ENCODE measurements at regions not wholly inside any gene's neighbourhood (a gene's known extent, or its start where the extent isn't known, plus 50 kb on each side); places are given as distances from the start of the nearest gene placed in this dataset.
"Not testable (repeated sequence)": the region's sequence is repeated elsewhere in the genome, so short reads cannot be mapped to it uniquely, and the experiment has no call there.

DNA sequence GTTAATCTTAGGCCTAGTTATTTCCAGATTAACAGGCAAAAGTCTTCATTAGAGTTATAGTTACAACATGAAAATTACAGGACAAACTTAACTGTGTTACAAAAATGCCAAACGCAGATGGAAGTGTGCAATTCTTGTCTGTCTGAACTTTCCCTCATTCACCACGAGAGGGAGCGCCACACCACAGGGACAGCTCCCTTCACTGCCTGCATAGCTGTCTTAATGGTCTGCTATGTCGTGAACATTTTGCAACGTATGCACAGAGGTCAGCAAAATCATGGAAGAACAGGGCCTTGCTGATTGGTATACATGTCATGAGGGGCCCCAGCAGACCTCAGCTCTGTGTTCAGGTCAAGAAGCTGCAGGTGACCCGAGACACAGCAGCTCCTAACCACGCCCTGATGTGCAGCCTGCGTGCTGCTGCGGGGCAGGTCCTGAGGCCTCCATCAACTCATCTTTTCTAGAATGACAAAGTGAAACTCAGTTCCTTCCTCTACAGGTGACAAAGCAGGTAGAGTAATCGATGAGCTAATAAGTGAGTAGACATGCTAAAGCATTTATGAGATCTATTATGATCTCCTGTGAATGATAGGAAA lies 78.8 kb upstream of the ATP8B1 start:
- Mint-ChIP-seq H3K9me3 (peaks cover 12% of the 10 kb centered on the region), H3K4me1 (no peaks in the 10 kb centered on the region), H3K27ac (ENCODE audit: unreplicated experiment) (no peak overlapping the region), H3K4me3 (no peak overlapping the region), H3K36me3 (ENCODE audit: low read depth) (no peaks in the 10 kb centered on the region), H3K27me3 (ENCODE audit: low read depth) (no peaks in the 10 kb centered on the region)
- TF ChIP-seq, protein P1, sequence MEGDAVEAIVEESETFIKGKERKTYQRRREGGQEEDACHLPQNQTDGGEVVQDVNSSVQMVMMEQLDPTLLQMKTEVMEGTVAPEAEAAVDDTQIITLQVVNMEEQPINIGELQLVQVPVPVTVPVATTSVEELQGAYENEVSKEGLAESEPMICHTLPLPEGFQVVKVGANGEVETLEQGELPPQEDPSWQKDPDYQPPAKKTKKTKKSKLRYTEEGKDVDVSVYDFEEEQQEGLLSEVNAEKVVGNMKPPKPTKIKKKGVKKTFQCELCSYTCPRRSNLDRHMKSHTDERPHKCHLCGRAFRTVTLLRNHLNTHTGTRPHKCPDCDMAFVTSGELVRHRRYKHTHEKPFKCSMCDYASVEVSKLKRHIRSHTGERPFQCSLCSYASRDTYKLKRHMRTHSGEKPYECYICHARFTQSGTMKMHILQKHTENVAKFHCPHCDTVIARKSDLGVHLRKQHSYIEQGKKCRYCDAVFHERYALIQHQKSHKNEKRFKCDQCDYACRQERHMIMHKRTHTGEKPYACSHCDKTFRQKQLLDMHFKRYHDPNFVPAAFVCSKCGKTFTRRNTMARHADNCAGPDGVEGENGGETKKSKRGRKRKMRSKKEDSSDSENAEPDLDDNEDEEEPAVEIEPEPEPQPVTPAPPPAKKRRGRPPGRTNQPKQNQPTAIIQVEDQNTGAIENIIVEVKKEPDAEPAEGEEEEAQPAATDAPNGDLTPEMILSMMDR (conservative IDR thresholded peaks at IDR 0.05): peak; percentile 96
- peak; percentile 71 for DNase-seq (ENCODE audit: low read depth, low spot score)

DNA sequence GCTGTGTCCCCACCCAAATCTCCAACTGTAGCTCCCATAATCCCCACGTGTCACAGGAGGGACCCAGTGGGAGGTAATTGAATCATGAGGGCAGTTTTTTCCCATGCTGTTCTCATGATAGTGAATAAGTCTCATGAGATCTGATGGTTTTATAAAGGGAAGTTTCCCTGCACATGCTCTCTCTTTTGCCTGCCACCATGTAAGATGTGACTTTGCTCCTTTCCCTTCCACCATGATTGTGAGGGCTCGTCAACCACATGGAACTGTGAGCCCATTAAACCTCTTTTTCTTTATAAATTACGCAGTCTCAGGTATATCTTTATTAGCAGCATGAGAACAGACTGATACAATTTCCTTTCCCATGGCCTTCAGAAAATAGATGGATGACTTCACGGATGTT lies 76.8 kb upstream of the ATP8B1 start:
- not testable (repeated sequence) for H3K36me3 Mint-ChIP-seq (ENCODE audit: low read depth); H3K27ac Mint-ChIP-seq (ENCODE audit: unreplicated experiment); H3K27me3 Mint-ChIP-seq (ENCODE audit: low read depth); H3K4me3 Mint-ChIP-seq; DNase-seq (ENCODE audit: low read depth, low spot score); H3K4me1 Mint-ChIP-seq
- peaks cover 18% of the 10 kb centered on the region for H3K9me3 Mint-ChIP-seq

DNA sequence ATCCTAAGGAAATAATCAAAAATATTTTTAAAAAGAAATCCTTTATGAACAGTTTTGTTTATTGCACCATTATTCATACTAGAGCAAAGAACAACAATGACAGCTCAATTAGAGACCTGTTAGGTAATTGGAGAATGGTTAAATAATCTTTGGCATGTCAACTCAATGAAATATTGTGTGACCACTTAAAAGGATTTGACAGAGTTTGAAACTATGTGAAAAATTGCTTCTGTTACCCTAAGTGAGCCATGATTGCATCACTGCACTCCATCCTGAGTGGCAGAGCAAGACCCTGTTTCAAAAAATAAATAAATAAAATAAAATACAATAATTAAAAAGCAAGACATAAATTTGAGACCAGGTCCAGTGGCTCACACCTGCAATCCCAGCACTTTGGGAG lies 66.1 kb upstream of the ATP8B1 start:
- Mint-ChIP-seq H3K9me3 (peaks cover 8% of the 10 kb centered on the region), H3K36me3 (ENCODE audit: low read depth) (peaks cover 2% of the 10 kb centered on the region), H3K27me3 (ENCODE audit: low read depth) (peaks cover 17% of the 10 kb centered on the region), H3K4me1 (no peaks in the 10 kb centered on the region), H3K4me3 (no peak overlapping the region), H3K27ac (ENCODE audit: unreplicated experiment) (no peak overlapping the region)
- TF ChIP-seq, protein P1 (conservative IDR thresholded peaks at IDR 0.05): no peak
- no peak for DNase-seq (ENCODE audit: low read depth, low spot score)

DNA sequence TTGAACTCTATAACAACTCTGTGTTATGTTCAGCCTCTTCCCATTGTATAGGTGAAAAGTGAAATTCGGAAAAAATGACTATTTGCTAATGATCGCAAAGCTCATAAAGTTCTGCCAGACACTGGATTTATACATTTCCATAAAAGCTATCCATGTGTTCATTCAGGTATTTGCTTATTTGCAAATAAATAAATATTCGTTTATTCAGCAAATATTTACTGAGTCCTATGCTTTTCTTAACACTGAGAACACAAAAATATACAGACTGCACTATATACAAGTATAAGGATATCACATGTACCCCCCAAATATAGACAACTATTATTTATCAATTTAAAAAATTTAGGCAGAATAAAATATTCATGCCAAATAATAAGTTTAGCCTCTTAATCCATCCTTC lies 63.2 kb upstream of the ATP8B1 start:
- Mint-ChIP-seq H3K27me3 (ENCODE audit: low read depth) (peaks cover 20% of the 10 kb centered on the region), H3K4me3 (no peak overlapping the region), H3K36me3 (ENCODE audit: low read depth) (no peaks in the 10 kb centered on the region), H3K27ac (ENCODE audit: unreplicated experiment) (no peak overlapping the region), H3K9me3 (peaks cover under 1% of the 10 kb centered on the region), H3K4me1 (no peaks in the 10 kb centered on the region)
- DNase-seq (ENCODE audit: low read depth, low spot score): no peak
- TF ChIP-seq, protein P1 (conservative IDR thresholded peaks at IDR 0.05): no peak

DNA sequence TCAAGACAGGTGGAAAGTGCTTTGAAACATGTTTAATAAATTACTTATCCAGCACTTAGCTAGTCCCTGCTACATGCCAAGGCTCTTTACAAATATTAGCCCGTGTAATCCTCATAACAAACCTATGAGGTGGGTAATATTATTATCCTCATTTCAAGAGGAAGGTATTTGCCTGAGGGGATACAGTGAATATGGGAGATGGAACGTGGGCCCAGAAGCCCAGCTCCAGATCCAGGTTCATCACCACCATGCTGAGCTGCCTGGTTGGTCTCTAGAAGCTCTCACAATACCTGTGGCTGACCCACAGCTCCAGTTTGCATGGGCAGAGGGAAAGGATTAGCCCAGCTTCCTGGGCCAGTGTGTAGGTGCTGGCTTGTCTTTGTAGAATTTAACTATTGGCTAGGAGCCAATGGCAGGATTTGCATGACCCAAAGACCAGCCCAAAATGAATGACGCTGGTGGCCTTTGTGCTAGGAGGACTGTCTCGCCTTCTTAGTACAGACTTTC lies 61.6 kb upstream of the ATP8B1 start:
- TF ChIP-seq, protein P1 (conservative IDR thresholded peaks at IDR 0.05): no peak
- Mint-ChIP-seq H3K4me1 (no peaks in the 10 kb centered on the region), H3K36me3 (ENCODE audit: low read depth) (no peaks in the 10 kb centered on the region), H3K4me3 (no peak overlapping the region), H3K27ac (ENCODE audit: unreplicated experiment) (no peak overlapping the region), H3K27me3 (ENCODE audit: low read depth) (peaks cover 17% of the 10 kb centered on the region), H3K9me3 (no peaks in the 10 kb centered on the region)
- DNase-seq (ENCODE audit: low read depth, low spot score): no peak

DNA sequence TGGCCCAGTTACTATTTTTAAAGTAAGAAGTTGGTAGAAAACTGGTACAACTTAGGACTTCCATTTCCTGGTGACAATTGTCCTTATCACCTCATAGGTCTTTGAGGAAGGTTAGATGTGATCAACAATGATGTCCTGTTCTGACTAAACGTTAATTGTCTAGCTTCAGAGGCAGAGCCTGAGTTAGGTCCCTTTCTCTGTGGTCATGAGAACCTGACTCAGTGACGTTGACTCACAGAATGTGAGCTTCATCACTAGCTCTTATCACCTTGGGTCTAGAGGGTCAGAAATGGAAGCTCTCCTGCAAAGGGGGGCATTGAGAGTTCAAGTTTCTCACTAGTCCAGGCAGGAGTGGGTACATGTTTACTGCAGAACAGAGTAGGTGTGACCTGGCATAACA lies 60.6 kb upstream of the ATP8B1 start:
- no peaks in the 10 kb centered on the region for H3K36me3 Mint-ChIP-seq (ENCODE audit: low read depth)

More for the DNA sequence above, 60.6 kb upstream of the ATP8B1 start:
- no peak overlapping the region for H3K27ac Mint-ChIP-seq (ENCODE audit: unreplicated experiment)
- DNase-seq (ENCODE audit: low read depth, low spot score): no peak
- H3K4me3 Mint-ChIP-seq: no peak overlapping the region
- TF ChIP-seq, protein P1 (conservative IDR thresholded peaks at IDR 0.05): no peak
- H3K4me1 Mint-ChIP-seq: no peaks in the 10 kb centered on the region
- peaks cover 17% of the 10 kb centered on the region for H3K27me3 Mint-ChIP-seq (ENCODE audit: low read depth)
- no peaks in the 10 kb centered on the region for H3K9me3 Mint-ChIP-seq

All from neural crest cell (in vitro differentiated cells).